ENCODE measurements at regions not wholly inside any gene's neighbourhood (a gene's known extent, or its start where the extent isn't known, plus 50 kb on each side); places are given as distances from the start of the nearest gene placed in this dataset.
"Not testable (repeated sequence)": the region's sequence is repeated elsewhere in the genome, so short reads cannot be mapped to it uniquely, and the experiment has no call there.

DNA sequence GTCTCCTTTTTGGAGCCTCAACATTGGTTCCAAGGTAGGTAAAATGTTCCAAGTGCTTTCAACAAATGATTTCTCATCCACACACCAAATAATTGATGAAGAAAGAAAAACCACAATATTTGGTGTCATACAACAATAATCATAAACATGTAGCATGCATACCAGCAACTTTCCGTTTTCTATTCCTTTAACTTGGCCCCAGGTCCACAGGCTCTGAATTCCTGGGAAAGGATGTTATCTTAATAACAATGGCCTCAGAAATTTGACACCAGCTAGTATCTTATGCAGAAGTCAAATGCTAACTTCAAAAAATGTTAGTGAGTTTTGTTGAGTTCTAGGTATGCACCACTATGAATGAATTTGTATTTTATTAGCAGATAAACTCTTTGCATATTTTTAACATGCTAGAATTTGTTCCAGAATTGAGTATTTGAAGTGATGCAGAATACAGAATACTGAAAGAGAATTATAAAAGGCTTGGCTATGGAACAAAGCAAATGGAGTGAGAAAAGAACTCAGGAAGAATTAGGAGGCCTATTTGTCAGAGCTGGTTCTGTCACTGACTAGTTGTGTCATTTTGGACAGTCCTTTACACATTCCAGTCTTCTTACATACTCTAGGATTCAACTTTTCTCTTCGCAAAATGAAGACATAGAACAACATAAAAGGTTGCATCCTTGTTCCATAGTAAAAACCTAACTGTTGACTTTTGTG lies 435.3 kb upstream of the TNC start:
- no TSS peak for BruUV-seq (replicated peaks)

GRCh38 chr9:115556432-115556831 lies 438.5 kb upstream of the TNC start:
- no peaks in the 10 kb centered on the region for H3K4me1 Mint-ChIP-seq (ENCODE audit: low read depth, unreplicated experiment)
- intact Hi-C loops (cut with micrococcal nuclease; ENCODE audit: unreplicated experiment), result no loop called here
- H3K4me3 Mint-ChIP-seq (ENCODE audit: low read depth, unreplicated experiment), result no peak overlapping the region
- no TSS peak for BruUV-seq (replicated peaks)
- CTCF ChIA-PET, result no interaction called here
- H3K36me3 Mint-ChIP-seq (ENCODE audit: insufficient read depth, unreplicated experiment), result no peaks in the 10 kb centered on the region
- no peak for TF ChIP-seq CTCF (IDR thresholded peaks at IDR 0.05; ENCODE audit: unreplicated experiment)
- DNase-seq, result no peak
- no peaks in the 10 kb centered on the region for H3K27me3 Mint-ChIP-seq (ENCODE audit: unreplicated experiment)
- peaks cover 2% of the 10 kb centered on the region for H3K9me3 Mint-ChIP-seq (ENCODE audit: low read depth, unreplicated experiment)
- no peak overlapping the region for H3K27ac Mint-ChIP-seq (ENCODE audit: unreplicated experiment)

More for the DNA sequence above, 435.3 kb upstream of the TNC start:
- H3K36me3 Mint-ChIP-seq (ENCODE audit: insufficient read depth, unreplicated experiment), result no peaks in the 10 kb centered on the region
- no peaks in the 10 kb centered on the region for H3K4me1 Mint-ChIP-seq (ENCODE audit: low read depth, unreplicated experiment)
- H3K27me3 Mint-ChIP-seq (ENCODE audit: unreplicated experiment), result no peaks in the 10 kb centered on the region
- DNase-seq, result no peak
- intact Hi-C loops (cut with micrococcal nuclease; ENCODE audit: unreplicated experiment), result no loop called here
- no peak for TF ChIP-seq CTCF (IDR thresholded peaks at IDR 0.05; ENCODE audit: unreplicated experiment)
- no peak overlapping the region for H3K4me3 Mint-ChIP-seq (ENCODE audit: low read depth, unreplicated experiment)
- CTCF ChIA-PET, result no interaction called here
- H3K9me3 Mint-ChIP-seq (ENCODE audit: low read depth, unreplicated experiment), result peaks cover 2% of the 10 kb centered on the region
- H3K27ac Mint-ChIP-seq (ENCODE audit: unreplicated experiment), result no peak overlapping the region

DNA sequence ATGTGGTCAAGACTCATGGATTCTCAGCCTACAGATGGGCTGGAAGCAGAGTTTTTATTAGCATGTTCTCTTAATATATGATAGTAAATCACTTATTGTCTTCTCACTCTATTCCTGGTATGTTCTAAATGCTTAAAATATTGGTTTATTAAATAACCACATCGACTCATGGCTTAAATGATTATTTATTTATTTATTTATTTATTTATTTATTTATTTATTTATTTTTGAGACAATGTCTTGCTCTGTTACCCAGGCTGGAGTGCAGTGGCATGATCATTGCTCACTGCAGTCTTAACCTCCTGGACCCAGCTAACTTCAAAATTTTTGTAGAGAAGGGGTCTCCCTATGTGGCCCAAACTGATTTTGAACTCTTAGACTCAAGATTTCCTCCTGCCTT lies 457.2 kb upstream of the TNC start:
- BruUV-seq (replicated peaks), result no TSS peak
- H3K27ac Mint-ChIP-seq (ENCODE audit: unreplicated experiment), result no peak overlapping the region
- no peak for DNase-seq
- no peaks in the 10 kb centered on the region for H3K9me3 Mint-ChIP-seq (ENCODE audit: low read depth, unreplicated experiment)
- H3K36me3 Mint-ChIP-seq (ENCODE audit: insufficient read depth, unreplicated experiment), result no peaks in the 10 kb centered on the region
- CTCF ChIA-PET, result no interaction called here
- intact Hi-C loops (cut with micrococcal nuclease; ENCODE audit: unreplicated experiment), result no loop called here
- TF ChIP-seq CTCF (IDR thresholded peaks at IDR 0.05; ENCODE audit: unreplicated experiment), result no peak
- no peak overlapping the region for H3K4me3 Mint-ChIP-seq (ENCODE audit: low read depth, unreplicated experiment)
- H3K27me3 Mint-ChIP-seq (ENCODE audit: unreplicated experiment), result no peaks in the 10 kb centered on the region
- H3K4me1 Mint-ChIP-seq (ENCODE audit: low read depth, unreplicated experiment), result no peaks in the 10 kb centered on the region

DNA sequence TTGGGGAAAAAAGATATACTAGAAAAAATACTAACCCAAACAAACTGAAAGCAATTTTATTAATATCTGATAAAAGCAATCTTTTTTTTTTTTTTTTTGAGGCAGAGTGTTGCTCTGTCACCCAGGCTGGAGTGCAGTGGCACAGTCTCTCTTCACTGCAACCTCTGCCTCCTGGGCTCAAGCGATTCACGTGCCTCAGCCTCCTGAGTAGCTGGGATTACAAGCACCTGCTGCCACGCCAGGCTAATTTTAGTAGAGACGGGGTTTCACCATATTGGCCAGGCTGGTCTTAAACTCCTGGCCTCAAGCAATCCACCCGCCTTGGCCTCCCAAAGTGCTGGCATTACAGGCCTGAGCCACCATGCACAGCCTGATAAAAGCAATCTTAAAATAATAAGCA lies 467.5 kb upstream of the TNC start:
- H3K27ac Mint-ChIP-seq (ENCODE audit: unreplicated experiment); intact Hi-C loops (cut with micrococcal nuclease; ENCODE audit: unreplicated experiment); BruUV-seq (replicated peaks); H3K4me3 Mint-ChIP-seq (ENCODE audit: low read depth, unreplicated experiment); H3K9me3 Mint-ChIP-seq (ENCODE audit: low read depth, unreplicated experiment); H3K27me3 Mint-ChIP-seq (ENCODE audit: unreplicated experiment); DNase-seq; H3K36me3 Mint-ChIP-seq (ENCODE audit: insufficient read depth, unreplicated experiment): not testable (repeated sequence)
- peaks cover 10% of the 10 kb centered on the region for H3K4me1 Mint-ChIP-seq (ENCODE audit: low read depth, unreplicated experiment)
- CTCF ChIA-PET, result interaction anchor here (0.6 kb wide), 1 partner anchor 1087 kb away, joined by 3 read pairs; no protein-coding TSS in a partner anchor

- CTCF ChIA-PET, result no interaction called here
- Mint-ChIP-seq H3K9me3 (ENCODE audit: low read depth, unreplicated experiment) (no peaks in the 10 kb centered on the region), H3K36me3 (ENCODE audit: insufficient read depth, unreplicated experiment) (no peaks in the 10 kb centered on the region), H3K27me3 (ENCODE audit: unreplicated experiment) (no peaks in the 10 kb centered on the region), H3K4me3 (ENCODE audit: low read depth, unreplicated experiment) (no peak overlapping the region), H3K27ac (ENCODE audit: unreplicated experiment) (no peak overlapping the region), H3K4me1 (ENCODE audit: low read depth, unreplicated experiment) (peaks cover 22% of the 10 kb centered on the region)
- no peak for DNase-seq
- intact Hi-C loops (cut with micrococcal nuclease; ENCODE audit: unreplicated experiment), result no loop called here
- no peak for TF ChIP-seq CTCF (IDR thresholded peaks at IDR 0.05; ENCODE audit: unreplicated experiment)
- BruUV-seq (replicated peaks), result no TSS peak
Measured at GRCh38 chr9:115587310-115587709, 469.4 kb upstream of the TNC start.

Data from Calu3 (cell line).